HepG2 (cell line): ENCODE measurements at regions not wholly inside any gene's neighbourhood (a gene's known extent, or its start where the extent isn't known, plus 50 kb on each side); places are given as distances from the start of the nearest gene placed in this dataset.

ENCODE experiments used
- ARID2 ChIP-seq: sonication (generic); formaldehyde crosslinking; IDR thresholded peaks from 2 replicates; pipeline ENCODE4 v1.8.1; 2022; ENCODE audit warnings: mild to moderate bottlenecking, missing genetic modification reagents, borderline replicate concordance
- CREM ChIP-seq, 2 experiments: sonication (generic) in 1 of 2; formaldehyde crosslinking in 1 of 2; IDR thresholded peaks; 2 replicates each; pipeline versions ENCODE4 v1.4.0 to v1.6.1; 2016 to 2020; ENCODE audit warnings: antibody characterized with exemption in 1 of 2, mild to moderate bottlenecking in 1 of 2, missing genetic modification reagents in 1 of 2
- GABPA ChIP-seq, 2 experiments: IDR thresholded peaks; 2 replicates each; pipeline ENCODE4 v1.6.1; 2011 to 2016; ENCODE audit warnings: low read depth in 2 of 2, low read length in 1 of 2, missing biosample characterization in 1 of 2, missing genetic modification characterization in 1 of 2
- GPBP1L1 ChIP-seq: sonication (generic); formaldehyde crosslinking; IDR thresholded peaks from 2 replicates; pipeline ENCODE4 v1.5.0; 2020; ENCODE audit warnings: mild to moderate bottlenecking, missing genetic modification reagents
- HDAC1 ChIP-seq: sonication (generic); formaldehyde crosslinking; IDR thresholded peaks from 2 replicates; pipeline ENCODE4 v1.5.1; 2020; ENCODE audit warnings: mild to moderate bottlenecking, missing genetic modification reagents
- MAX ChIP-seq: IDR thresholded peaks from 2 replicates; pipeline ENCODE4 v1.6.1; 2012; ENCODE audit warnings: inconsistent platforms
- NR3C1 ChIP-seq: sonication (generic); formaldehyde crosslinking; IDR thresholded peaks from 2 replicates; pipeline ENCODE4 v1.4.0; 2020; ENCODE audit warnings: missing genetic modification reagents
- PAF1 ChIP-seq: IDR thresholded peaks from 2 replicates; pipeline ENCODE4 v1.6.1; 2016; ENCODE audit warnings: missing genetic modification reagents, missing compliant biosample characterization
- SMC3 ChIP-seq: IDR thresholded peaks from 2 replicates; pipeline ENCODE4 v1.6.1; 2011; ENCODE audit warnings: low read length, improper control_type of control experiment
- TFDP1 ChIP-seq: IDR thresholded peaks from 2 replicates; pipeline ENCODE4 v1.6.1; 2016; ENCODE audit warnings: missing compliant biosample characterization, missing genetic modification reagents, borderline replicate concordance
- ZFP90 ChIP-seq: sonication (generic); formaldehyde crosslinking; IDR thresholded peaks from 2 replicates; pipeline ENCODE4 v1.8.0; 2022; ENCODE audit warnings: missing genetic modification reagents, mild to moderate bottlenecking, inconsistent platforms, borderline replicate concordance
- ZNF670 ChIP-seq: sonication (generic); formaldehyde crosslinking; IDR thresholded peaks from 2 replicates; pipeline ENCODE4 v1.8.0; 2022; ENCODE audit warnings: mild to moderate bottlenecking, missing genetic modification reagents, borderline replicate concordance
- TF ChIP-seq, protein P1 (sequence below): sonication (generic); formaldehyde crosslinking; IDR thresholded peaks from 2 replicates; pipeline ENCODE4 v1.5.0; 2020; ENCODE audit warnings: mild to moderate bottlenecking, missing genetic modification reagents, moderate library complexity
- TF ChIP-seq, protein P2 (sequence below): sonication (generic); formaldehyde crosslinking; IDR thresholded peaks from 2 replicates; pipeline ENCODE4 v1.4.0; 2020; ENCODE audit warnings: mild to moderate bottlenecking, missing genetic modification reagents

DNA sequence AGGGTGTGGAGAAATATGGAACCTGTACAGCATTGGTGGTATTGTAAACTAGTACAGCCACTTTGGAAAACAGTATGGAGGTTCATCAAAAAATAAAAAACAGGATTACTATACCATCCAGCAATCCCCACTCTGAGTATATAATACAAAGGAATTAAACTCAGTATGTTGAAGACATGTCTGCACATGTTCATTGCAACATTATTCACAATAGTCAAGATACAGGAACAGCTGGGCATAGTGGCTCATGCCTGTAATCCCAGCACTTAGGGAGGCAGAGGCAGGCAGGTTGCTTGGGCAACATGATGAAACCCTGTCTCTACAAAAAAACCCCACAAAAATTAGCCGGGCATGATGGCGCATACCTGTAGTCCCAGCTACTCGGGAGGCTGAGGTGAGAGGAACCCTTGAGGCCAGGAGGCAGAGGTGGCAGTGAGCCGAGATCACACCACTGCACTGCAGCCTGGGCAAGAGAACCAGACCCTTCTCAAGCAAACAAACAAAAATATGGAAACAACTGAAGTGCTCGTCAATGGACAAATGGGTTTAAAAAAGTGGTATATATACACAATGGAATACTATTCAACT, 63.6 kb downstream of the TMEM174 start:
- TF ChIP-seq, protein P1, sequence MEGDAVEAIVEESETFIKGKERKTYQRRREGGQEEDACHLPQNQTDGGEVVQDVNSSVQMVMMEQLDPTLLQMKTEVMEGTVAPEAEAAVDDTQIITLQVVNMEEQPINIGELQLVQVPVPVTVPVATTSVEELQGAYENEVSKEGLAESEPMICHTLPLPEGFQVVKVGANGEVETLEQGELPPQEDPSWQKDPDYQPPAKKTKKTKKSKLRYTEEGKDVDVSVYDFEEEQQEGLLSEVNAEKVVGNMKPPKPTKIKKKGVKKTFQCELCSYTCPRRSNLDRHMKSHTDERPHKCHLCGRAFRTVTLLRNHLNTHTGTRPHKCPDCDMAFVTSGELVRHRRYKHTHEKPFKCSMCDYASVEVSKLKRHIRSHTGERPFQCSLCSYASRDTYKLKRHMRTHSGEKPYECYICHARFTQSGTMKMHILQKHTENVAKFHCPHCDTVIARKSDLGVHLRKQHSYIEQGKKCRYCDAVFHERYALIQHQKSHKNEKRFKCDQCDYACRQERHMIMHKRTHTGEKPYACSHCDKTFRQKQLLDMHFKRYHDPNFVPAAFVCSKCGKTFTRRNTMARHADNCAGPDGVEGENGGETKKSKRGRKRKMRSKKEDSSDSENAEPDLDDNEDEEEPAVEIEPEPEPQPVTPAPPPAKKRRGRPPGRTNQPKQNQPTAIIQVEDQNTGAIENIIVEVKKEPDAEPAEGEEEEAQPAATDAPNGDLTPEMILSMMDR (CRISPR knock-in tag), result no peak
- TF ChIP-seq MAX (no peak), GPBP1L1 (no peak), NR3C1 (CRISPR knock-in tag) (no peak), ZFP90 (CRISPR knock-in tag) (no peak), ARID2 (CRISPR knock-in tag) (no peak), SMC3 (no peak), PAF1 (CRISPR knock-in tag) (no peak), GABPA (IDR thresholded peaks at IDR 0.05; ENCODE audit: low read depth, low read length) (no peak), GABPA (CRISPR knock-in tag; IDR thresholded peaks at IDR 0.05; ENCODE audit: low read depth) (no peak), TFDP1 (CRISPR knock-in tag) (no peak), HDAC1 (CRISPR knock-in tag) (no peak), ZNF670 (no peak), CREM (IDR thresholded peaks at IDR 0.05) (no peak), CREM (CRISPR knock-in tag; IDR thresholded peaks at IDR 0.05) (no peak)
- TF ChIP-seq, protein P2, sequence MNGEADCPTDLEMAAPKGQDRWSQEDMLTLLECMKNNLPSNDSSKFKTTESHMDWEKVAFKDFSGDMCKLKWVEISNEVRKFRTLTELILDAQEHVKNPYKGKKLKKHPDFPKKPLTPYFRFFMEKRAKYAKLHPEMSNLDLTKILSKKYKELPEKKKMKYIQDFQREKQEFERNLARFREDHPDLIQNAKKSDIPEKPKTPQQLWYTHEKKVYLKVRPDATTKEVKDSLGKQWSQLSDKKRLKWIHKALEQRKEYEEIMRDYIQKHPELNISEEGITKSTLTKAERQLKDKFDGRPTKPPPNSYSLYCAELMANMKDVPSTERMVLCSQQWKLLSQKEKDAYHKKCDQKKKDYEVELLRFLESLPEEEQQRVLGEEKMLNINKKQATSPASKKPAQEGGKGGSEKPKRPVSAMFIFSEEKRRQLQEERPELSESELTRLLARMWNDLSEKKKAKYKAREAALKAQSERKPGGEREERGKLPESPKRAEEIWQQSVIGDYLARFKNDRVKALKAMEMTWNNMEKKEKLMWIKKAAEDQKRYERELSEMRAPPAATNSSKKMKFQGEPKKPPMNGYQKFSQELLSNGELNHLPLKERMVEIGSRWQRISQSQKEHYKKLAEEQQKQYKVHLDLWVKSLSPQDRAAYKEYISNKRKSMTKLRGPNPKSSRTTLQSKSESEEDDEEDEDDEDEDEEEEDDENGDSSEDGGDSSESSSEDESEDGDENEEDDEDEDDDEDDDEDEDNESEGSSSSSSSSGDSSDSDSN (CRISPR knock-in tag), result no peak
